SK-N-SH (cell line): ENCODE measurements at regions not wholly inside any gene's neighbourhood (a gene's known extent, or its start where the extent isn't known, plus 50 kb on each side); places are given as distances from the start of the nearest gene placed in this dataset.

ENCODE experiments used
- TAF1 ChIP-seq: IDR thresholded peaks from 2 replicates; pipeline ENCODE4 v1.6.1; 2012; ENCODE audit warnings: low read depth, mild to moderate bottlenecking, low read length, moderate library complexity, borderline replicate concordance
- YY1 ChIP-seq: IDR thresholded peaks from 2 replicates; pipeline ENCODE4 v1.4.0; 2012; ENCODE audit warnings: low read depth, mild to moderate bottlenecking
- TF ChIP-seq, protein P1 (sequence below): IDR thresholded peaks from 2 replicates; pipeline ENCODE4 v1.4.0; 2012; ENCODE audit warnings: low read depth
- TF ChIP-seq, protein P2 (sequence below): IDR thresholded peaks from 2 replicates; pipeline ENCODE4 v1.4.0; 2012; ENCODE audit warnings: low read depth, borderline replicate concordance
- TF ChIP-seq, protein P3 (sequence below): fragments of 200-600 bp; sonication (generic); IDR thresholded peaks from 2 replicates; pipeline ENCODE4 v1.6.1; 2017; ENCODE audit warnings: antibody characterized with exemption, mild to moderate bottlenecking, moderate library complexity

DNA sequence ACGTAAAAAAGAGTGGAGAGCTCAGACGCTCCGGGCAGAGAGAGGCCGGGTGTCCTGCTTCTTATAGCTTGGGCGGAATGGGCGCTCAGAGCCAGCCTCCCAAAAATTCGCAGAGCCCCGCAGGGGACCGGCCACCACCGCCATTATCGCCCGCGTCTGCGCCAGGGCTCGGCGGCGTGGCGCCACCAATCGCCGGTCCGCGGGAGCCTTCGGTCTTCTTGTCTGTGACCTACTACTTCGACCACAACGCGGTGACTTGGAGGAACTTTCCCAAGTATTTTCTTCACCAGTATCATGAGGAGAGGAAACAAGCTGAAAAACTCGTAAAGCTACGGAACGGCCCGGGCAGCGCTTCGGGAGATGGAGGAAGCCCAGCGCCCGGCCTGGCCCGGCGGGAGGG is 1138.1 kb upstream of the CHAC2 start:
- TF ChIP-seq, protein P1, sequence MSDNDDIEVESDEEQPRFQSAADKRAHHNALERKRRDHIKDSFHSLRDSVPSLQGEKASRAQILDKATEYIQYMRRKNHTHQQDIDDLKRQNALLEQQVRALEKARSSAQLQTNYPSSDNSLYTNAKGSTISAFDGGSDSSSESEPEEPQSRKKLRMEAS: no peak
- TF ChIP-seq, protein P2, sequence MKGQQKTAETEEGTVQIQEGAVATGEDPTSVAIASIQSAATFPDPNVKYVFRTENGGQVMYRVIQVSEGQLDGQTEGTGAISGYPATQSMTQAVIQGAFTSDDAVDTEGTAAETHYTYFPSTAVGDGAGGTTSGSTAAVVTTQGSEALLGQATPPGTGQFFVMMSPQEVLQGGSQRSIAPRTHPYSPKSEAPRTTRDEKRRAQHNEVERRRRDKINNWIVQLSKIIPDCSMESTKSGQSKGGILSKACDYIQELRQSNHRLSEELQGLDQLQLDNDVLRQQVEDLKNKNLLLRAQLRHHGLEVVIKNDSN: no peak
- no peak for TF ChIP-seq YY1
- TF ChIP-seq, protein P3, sequence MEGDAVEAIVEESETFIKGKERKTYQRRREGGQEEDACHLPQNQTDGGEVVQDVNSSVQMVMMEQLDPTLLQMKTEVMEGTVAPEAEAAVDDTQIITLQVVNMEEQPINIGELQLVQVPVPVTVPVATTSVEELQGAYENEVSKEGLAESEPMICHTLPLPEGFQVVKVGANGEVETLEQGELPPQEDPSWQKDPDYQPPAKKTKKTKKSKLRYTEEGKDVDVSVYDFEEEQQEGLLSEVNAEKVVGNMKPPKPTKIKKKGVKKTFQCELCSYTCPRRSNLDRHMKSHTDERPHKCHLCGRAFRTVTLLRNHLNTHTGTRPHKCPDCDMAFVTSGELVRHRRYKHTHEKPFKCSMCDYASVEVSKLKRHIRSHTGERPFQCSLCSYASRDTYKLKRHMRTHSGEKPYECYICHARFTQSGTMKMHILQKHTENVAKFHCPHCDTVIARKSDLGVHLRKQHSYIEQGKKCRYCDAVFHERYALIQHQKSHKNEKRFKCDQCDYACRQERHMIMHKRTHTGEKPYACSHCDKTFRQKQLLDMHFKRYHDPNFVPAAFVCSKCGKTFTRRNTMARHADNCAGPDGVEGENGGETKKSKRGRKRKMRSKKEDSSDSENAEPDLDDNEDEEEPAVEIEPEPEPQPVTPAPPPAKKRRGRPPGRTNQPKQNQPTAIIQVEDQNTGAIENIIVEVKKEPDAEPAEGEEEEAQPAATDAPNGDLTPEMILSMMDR: no peak
- no peak for TF ChIP-seq TAF1
